COLO829 (cell line): ENCODE measurements at regions not wholly inside any gene's neighbourhood (a gene's known extent, or its start where the extent isn't known, plus 50 kb on each side); places are given as distances from the start of the nearest gene placed in this dataset.
"Not testable (repeated sequence)": the region's sequence is repeated elsewhere in the genome, so short reads cannot be mapped to it uniquely, and the experiment has no call there.

Experiments used
- DNase-seq: peaks from one replicate; pipeline ENCODE4 v3.0.0; 2012; ENCODE audit warnings: low spot score

DNA sequence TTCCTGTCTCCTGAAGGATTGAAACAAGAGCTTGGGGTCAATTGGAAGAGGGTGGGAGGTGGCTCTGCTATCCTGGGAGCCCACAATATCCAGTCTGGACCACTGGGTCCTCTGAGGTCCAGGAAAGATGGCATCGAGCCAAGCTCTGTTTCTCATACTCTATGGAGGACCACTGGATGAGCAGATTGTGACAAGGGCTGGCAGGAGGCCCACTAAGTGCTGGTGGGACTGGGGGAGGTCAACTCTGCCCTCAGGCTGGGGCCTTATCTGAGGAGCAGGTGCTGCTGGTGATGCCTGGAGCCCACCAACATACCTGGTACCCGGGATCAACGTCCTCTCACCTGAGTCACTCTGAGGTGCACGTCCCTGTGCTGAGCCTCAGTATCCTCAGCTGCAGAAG lies 142.4 kb downstream of the NDUFA10 start:
- DNase-seq = no peak

DNA sequence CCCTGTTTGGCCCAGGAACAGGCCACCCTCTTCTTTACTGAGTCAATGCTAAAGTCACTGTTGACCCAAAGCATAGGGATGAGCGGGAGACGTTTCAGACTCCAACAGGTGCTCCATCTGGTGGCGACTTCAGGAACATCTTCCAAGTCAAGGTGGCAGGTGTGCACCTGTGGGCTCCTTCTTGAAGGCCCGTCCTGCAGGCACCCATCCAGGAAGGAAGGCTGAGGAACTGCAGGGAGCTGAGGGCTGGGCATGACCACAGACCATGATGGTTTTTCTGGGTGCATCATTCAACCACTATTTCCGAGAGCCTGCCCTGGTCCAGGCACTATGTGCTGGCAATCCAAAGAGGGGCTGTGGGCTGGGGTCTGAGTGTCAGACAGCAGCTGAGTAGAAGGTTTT lies 142.8 kb downstream of the NDUFA10 start:
- no peak for DNase-seq

DNA sequence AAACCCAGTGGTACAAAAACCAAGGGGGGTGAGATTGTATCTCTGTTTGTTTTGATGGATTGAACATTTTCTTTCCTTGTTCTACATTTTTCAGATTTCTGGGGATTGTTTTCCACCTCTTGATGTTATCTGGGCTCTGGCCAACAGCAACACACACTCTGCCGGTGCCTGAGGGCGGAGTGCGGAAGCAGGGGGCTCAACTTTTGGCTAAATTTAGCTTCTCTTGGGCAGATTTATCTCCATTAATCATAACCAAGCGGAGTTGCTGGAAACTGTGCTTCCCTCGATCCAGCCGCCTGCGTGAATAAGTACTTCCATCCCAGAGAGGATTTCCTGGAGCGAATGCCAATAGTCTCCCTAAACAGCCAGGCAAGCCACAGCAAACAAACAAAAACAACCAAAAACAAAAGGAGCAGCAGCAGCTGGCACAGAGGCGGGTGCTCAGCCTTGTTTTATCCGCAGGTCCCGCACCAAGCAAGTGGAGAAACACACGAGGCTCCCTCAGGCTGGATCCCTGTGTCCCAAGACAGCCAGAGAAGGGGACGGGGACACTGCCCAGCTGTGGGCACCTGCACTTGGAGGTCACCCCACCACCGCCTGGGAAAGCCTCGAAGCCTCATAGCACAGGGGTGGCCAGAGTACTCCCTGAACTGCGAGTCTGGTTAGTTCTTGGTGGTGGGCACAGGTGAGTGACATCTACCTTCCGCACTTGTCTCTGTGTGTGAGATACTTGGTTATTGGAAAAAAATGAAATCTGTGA lies 143.4 kb downstream of the NDUFA10 start:
- DNase-seq = no peak

DNA sequence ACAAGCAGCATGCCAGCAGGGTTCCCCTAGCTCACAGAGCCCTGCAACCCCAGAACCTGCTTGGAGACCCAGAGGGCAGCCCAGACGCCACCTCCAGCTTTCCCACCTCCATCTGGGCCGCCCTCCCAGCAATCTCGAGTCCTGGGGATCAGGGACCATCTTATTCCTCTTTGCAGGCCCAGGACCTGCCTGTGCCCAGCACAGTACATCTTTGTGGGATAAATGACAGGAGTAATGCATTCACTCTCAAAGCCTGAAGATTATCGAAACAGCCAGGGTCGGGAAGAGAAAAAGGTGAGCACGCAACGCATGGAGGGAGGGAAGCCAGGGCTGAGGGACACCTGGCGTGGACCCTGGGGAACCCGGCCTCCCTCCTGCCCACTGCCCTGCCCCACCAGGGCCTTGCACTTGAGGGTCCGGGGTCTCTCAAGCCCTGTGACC lies 144.1 kb downstream of the NDUFA10 start:
- no peak for DNase-seq

DNA sequence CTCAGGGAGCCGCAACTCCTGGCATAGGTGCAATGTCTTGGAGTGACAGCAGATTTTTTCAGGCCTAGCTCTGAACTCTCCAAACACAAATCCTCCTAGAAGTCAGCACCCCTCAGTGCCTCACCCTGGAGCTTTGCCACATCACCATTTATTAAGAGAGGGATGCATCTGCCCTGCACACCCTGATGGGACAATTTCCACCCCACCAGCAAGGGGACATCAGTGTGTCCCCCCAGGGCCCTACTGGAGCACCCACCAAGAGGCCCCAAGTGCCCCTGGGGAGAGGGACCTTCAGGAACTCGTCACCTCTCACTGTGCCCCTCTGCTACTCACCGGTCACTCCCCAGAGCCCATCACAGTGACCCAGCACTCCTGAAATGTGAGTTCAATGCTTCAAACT lies 144.7 kb downstream of the NDUFA10 start:
- DNase-seq = no peak

DNA sequence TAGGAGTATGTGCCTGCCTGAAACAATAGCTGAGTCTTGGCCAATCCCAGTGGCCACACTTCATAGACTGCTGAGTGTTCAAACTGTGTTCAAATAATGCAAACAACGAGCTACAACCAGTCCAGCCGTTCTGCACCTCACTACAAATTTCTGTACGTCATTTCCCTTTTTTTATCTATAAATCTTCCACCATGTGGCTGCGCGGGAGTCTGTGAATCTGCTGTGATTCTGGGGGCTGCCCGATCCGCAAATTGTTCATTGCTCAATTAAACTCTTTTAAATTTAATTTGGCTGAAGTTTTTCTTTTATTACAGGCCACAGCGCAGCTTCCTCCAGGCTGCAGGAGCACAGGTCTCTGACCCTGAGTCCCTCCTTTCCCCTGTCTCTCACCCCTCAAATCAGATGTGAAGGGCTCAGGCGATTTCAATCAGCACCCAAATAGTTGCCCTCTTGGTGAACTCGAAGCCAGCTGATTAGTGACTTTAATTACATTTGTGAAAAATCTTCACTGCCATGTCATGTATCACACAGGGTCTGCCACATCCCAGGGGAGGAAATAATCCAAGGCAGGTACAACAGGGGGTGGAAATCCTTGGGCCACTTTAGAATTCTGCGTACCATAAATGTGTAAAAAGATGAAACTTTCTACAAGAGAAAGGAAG lies 145.6 kb downstream of the NDUFA10 start:
- no peak for DNase-seq

DNA sequence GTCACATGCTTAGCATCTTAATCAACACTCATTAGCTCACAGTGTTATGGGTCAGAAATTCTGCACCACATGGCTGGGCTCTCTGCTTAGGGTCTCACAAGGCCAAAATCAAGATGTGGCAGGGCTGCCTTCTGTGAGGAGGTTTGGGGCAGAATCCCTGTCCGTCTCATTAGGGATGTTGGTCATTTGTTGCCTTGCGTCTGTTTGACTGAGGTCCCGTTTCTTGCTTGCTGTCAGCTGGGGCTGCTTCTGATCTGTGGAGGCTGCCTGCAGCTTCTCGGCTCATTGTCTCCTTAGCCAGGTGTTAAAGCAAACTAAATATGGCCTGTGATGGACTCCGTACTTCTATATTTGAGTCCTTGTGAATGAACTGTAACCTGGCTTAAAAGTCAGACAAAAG lies 146.5 kb downstream of the NDUFA10 start:
- no peak for DNase-seq

DNA sequence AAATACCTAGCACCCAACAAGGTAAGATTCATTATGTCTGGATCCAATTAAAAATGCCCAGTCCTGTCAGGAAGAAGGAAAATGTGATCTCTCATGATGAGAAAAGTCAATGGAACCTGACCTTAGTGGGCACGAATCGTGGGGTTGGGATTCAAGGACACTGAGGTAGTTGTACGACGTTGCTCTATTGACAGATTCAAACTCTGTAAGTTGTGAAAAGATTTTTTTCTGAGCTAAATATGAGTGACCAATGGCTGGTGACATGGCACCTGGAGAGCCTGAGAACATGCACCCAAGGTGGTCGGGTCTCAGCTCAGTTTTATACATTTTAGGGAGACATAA lies 148.2 kb downstream of the NDUFA10 start:
- no peak for DNase-seq

DNA sequence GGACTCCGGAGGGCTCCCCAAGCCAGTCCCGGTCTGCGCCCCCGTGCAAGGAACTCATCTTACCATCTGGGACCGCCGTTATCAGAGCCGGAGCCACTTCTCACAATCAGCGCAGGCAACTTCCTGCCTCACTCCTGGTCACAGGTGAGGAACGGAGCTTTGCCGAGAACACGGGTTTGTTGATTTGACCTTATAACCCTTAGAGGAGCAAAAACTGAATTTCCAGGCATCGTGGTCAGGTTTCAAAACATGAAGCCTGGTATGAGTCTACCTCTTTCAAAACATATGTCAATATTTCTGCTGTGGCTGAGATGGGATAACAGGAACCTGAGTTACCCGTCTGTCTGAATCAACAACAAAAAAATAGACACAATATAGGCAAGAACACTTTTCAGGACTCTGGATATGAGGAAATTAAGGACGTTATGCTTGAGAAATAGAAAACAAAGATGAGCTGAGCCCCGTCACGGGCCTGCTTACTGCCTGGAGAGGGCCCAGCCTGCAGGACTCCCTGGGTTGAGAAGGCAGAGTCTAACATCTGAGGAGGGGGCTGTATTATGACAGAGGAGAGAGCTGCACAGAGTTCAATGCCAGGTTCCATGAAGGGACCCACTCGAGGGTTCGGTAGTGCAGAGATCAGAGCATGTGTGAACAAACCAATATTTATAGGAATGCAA lies 148.7 kb downstream of the NDUFA10 start:
- no peak for DNase-seq

DNA sequence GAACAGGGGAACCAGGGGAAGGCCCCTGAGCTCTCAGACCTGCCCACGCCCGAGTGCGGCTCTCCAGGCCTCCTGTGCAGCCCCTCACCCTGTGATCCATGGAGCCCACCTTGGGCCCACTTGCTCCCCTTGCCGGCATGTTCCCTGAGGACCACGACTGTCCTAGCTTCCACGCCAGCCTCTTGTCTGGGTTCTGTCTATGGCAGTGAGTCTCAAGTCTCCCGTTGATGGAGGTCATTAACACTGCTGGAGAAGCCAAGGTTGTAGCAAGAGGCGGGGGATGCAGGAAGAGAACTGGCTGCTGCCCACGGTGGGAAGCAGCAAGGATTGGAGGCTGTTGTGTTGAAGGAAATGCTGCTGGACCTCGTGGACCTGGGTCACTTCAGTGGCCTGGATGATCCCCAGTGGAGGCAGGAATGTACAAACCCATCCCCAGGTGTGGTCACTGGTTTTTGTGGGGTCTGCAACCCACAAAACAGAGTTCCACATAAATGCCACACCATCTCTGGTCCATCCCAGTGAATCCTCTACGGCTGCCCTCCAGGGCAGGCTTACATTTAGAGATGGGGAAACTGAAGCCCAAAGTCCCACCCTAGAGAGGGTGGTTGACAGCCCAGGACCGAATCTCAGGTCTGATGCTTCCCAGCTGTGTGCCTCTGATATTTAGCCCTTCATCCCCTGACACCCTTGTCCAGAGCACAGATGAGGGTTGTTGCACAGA lies 150.3 kb downstream of the NDUFA10 start:
- no peak for DNase-seq

DNA sequence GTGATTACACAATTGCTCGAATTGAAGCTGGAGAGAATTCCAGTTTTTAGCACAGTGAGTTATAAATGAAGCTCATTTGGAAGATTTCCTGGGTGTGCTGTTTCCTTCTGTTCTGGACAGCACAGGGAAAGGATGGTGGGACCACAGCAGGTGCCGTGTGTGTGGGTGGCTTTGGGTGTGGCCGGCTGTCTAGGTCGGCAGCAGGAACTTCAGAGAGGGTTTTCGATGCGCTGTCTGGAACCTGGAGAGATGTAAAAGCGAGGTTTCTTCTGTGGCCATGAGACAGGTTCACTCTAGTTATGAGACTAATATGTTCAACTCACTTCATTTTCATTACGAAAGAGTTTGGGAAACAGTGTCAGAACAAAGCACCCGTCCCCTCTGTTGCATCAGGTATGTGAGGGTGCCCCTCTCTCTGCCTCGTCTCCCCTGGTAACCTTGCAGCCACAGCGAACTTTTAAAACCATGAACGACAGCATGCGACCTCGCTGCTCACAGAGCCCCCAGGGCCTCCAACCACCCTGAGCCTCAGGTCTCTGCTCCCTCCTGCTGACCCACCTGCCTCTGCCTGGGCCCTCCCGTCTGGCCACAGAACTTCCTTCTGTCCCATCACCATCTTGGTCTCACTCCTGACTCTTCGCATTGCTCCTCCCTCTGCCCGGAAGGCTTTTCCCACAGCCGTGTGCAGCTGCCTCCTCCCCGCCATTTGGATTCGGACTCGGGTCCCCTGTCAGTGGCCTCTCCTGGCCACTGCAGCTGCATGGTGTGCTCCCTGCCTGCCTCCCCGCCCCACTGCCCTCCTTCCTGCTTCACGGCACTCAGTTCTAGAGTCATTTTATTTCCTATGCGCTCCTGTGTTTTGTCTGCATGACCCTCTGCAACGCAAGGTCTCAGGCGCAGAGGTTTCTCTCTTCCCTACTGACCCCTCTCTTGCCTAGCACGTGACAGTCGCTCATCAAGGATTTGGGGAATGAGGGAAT lies 151.2 kb downstream of the NDUFA10 start:
- DNase-seq = no peak

DNA sequence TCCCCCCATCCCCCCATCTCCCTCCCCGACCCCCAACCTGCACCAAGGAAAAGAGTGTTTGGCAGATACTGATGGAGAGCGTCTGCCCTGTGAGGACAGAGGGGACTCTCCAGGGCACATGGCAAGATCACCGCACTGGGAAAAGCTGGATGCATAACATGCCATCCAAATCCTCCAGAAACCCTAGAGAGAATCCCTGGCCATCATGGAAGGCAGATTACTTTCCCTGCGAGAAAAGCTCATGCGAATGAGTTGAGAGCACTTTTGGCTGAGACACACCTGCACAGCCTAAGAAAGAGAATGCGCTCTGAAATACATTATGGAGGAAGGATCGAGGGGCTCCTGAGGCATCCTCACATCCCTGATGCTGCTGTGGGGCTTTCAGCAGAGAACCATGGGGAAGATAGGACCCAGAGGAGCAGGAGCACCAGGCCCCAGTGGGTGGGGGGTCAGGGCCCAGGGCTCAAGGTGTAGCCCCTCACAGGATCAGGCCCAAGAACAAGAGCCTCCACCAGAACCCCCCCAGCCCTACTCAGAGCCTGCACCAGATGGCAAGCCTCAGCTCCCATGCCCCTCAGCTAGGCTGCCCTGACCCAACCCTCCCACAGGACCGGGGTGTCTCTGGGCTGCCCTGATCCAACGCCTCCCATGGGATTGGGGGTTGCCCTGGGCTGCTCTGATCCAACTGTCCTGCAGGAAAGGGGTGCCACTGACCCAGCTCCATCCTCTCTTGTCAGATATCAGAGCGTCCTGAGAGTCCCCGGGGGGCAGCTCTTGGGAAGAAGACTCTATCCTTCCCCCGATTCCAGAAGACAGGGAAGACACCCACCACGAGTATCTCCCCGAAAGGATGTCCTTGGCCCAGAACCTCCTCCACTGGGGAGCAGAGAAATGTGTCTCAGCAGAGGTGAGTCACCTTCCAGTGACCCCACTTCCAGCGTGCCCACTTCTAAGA lies 153.4 kb downstream of the NDUFA10 start:
- no peak for DNase-seq

DNA sequence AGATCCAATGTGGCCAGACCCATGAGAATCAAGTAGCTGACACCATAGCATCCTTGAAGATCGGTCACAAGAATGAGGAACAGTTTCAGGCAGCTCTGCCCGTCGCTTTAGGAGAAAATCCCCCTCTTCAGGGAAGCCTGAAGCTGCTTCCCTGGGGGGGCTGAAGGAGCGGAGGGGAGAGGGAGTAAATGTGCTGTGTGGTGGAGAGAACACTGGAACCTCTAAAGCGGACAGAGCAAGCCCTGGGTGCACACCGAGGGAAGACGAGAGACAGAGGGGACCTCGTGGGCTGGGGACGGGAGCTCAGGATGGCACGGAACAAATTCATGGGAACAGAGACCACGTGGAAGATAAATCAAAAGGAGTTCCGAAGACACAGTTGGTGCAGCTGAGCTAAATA lies 154.3 kb downstream of the NDUFA10 start:
- DNase-seq = no peak

DNA sequence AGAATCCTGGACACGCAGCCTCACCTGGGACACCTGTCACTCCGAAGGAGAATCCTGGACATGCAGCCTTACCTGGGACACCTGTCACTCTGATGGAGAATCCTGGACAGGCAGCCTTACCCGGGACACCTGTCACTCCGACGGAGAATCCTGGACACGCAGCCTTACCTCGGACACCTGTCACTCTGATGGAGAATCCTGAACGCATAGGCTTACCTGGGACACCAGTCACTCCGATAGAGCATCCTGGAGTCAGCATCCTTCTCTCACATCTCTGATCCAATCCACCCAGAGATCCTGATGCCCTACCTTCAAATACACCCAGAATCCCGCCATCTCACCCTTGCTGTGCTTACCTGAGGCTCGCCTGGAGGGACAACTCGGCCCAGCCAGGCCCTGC lies 154.9 kb downstream of the NDUFA10 start:
- DNase-seq = no peak

DNA sequence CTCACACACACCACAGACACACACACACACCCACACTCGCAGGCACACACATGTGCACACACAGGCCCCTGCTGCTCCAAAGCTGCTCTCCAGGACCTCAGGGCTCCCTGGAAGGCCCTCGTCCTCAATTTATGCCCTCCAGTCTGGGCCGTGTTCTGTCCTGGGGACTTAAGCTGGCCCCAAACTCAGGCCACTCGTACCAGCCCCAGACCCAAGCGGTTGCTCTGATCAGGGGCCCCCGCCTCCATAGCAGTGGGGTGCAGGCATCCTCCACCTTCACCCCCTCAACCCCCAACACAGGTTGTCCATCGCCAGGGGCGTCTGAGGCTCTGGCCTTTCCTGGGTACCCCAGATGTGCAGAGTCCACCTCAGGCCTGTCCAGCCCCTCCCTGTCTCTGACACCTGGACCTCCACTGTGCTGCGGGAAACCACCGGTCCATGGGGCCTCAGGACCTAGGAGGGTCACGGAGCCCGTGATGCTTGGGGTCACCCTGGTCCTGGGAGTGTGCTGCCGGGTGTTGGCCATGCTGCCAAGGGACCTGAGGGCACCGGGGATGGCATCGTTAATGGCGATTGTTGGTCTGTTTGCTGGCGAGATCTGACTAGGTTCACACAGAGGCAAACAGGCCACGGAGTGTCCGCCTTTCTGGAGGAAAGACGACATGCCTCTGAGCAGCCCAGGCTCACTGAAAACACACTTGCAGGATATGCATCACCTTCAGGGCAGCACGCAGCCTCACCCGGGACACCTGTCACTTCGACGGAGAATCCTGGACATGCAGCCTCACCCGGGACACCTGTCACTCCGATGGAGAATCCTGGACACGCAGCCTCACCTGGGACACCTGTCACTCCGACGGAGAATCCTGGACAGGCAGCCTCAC lies 155.6 kb downstream of the NDUFA10 start:
- DNase-seq = no peak

DNA sequence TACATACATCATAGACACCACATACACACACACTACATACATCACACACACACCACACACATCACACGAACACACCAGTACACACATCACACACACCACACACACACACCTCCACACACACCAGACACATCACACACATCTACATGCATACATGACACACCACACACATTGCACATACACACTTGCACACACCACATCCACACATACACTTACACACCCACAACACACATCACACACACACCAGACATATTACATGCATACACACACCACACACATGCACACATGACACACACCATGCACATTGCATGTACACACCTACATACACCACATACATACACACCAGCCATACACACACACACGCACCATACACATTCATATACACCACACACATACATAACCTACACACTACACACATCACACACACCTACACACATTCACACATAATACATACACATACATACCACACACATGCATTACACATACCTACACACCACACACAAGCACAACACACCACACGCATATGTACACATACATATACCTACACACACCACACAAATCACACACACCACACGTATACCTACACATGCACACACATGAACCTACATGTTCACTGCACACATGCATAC lies 156.5 kb downstream of the NDUFA10 start:
- DNase-seq = no peak

DNA sequence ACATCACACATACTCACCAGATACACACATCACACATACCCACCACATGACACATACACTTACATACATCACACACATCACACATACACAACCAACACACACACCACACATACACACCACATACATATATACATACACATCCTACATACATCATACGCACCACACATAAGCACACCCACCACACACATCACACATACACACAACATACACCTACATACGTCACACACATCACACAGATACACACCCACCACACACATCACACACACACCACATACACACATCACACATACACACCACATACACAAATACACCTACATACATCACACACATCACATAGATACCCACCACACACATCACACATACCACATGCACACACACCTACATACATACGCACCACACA lies 158.4 kb downstream of the NDUFA10 start:
- no peak for DNase-seq

DNA sequence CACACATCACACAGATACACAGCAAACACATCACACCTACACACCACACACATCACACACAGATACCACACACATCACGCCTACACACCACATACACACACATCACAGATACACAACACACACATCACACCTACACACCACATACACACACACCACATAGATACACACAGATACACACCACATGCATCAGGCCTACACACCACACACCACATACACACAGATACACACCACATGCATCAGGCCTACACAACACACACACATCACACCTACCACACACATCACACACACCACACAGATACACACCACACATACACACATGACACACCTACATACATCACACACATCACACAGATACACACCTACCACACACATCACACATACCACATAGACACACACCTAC lies 158.8 kb downstream of the NDUFA10 start:
- no peak for DNase-seq

DNA sequence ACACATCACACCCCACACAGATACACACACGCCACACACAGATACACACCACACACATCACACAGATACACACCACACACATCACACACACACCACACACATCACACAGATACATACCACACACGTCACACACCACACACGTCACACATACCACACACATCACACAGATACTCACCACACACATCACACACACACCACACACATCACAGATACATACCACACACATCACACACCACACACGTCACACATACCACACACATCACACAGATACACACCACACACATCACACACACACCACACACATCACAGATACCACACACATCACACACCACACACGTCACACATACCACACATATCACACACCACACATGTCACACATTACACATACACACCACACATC lies 159.3 kb downstream of the NDUFA10 start:
- DNase-seq = not testable (repeated sequence)
